Fibroblast of pulmonary artery (primary cell): ENCODE measurements at regions not wholly inside any gene's neighbourhood (a gene's known extent, or its start where the extent isn't known, plus 50 kb on each side); places are given as distances from the start of the nearest gene placed in this dataset.
A peak's percentile ranks its signal among the peaks of the same experiment; 100 is the strongest.

Experiments
- DNase-seq: peaks from one replicate; pipeline ENCODE4 v3.0.0-alpha.2; 2010; ENCODE audit warnings: low read depth
- H3K4me3 ChIP-seq: replicated peaks from 2 replicates; pipeline ENCODE4 v1.5.1; 2011; ENCODE audit warnings: low read depth, mild to moderate bottlenecking, control low read depth, low read length, moderate library complexity
- CTCF ChIP-seq: IDR thresholded peaks from 2 replicates; pipeline ENCODE4 v1.5.1; 2011; ENCODE audit warnings: mild to moderate bottlenecking, control low read depth, low read length, inconsistent platforms; ENCODE audit errors: missing control alignments

GRCh38 chr7:142371586-142372377 lies 113.9 kb upstream of the PRSS58 start:
- no peak for DNase-seq
- H3K4me3 ChIP-seq, result no peak overlapping the region
- TF ChIP-seq CTCF, result no peak

GRCh38 chr7:142365410-142365842 lies 107.6 kb upstream of the PRSS58 start:
- DNase-seq, result no peak
- H3K4me3 ChIP-seq, result no peak overlapping the region
- no peak for TF ChIP-seq CTCF

GRCh38 chr7:142364551-142364950 lies 106.7 kb upstream of the PRSS58 start:
- H3K4me3 ChIP-seq, result no peak overlapping the region
- DNase-seq, result no peak
- TF ChIP-seq CTCF, result no peak

GRCh38 chr7:142362349-142362748 lies 104.5 kb upstream of the PRSS58 start:
- no peak for DNase-seq
- H3K4me3 ChIP-seq, result no peak overlapping the region
- TF ChIP-seq CTCF, result no peak

GRCh38 chr7:142359694-142360279 lies 101.9 kb upstream of the PRSS58 start:
- no peak for TF ChIP-seq CTCF
- no peak overlapping the region for H3K4me3 ChIP-seq
- no peak for DNase-seq

- peak; percentile 81 for TF ChIP-seq CTCF
- no peak overlapping the region for H3K4me3 ChIP-seq
- DNase-seq, result peak; percentile 79
Measured at GRCh38 chr7:142357953-142358520, 100.2 kb upstream of the PRSS58 start.

GRCh38 chr7:142356166-142356565 lies 98.3 kb upstream of the PRSS58 start:
- no peak for DNase-seq
- TF ChIP-seq CTCF, result no peak
- no peak overlapping the region for H3K4me3 ChIP-seq
